HepG2 (cell line): ENCODE measurements at regions not wholly inside any gene's neighbourhood (a gene's known extent, or its start where the extent isn't known, plus 50 kb on each side); places are given as distances from the start of the nearest gene placed in this dataset.

ENCODE experiments used
- CTCF ChIP-seq: sonication (generic); formaldehyde crosslinking; IDR thresholded peaks from 2 replicates; pipeline ENCODE4 v1.5.0; 2020; ENCODE audit warnings: mild to moderate bottlenecking, missing genetic modification reagents, moderate library complexity
- EP300 ChIP-seq, 3 experiments: sonication (generic) in 1 of 3; formaldehyde crosslinking in 1 of 3; IDR thresholded peaks; 2 replicates each; pipeline versions ENCODE4 v1.5.1 to v1.6.1; 2011 to 2020; ENCODE audit warnings: low read depth in 2 of 3, low read length in 2 of 3, borderline replicate concordance in 1 of 3, improper control_type of control experiment in 1 of 3, mild to moderate bottlenecking in 1 of 3, missing genetic modification reagents in 1 of 3, moderate library complexity in 1 of 3
- HCFC1 ChIP-seq: fragments of 150-350 bp; IDR thresholded peaks from 2 replicates; pipeline ENCODE4 v1.6.1; 2014; ENCODE audit warnings: low read depth, low read length
- MYNN ChIP-seq: sonication (generic); formaldehyde crosslinking; IDR thresholded peaks from 2 replicates; pipeline ENCODE4 v1.4.0; 2020; ENCODE audit warnings: mild to moderate bottlenecking, low read depth, missing genetic modification reagents
- POLR2A ChIP-seq, 2 experiments: IDR thresholded peaks; 2 replicates each; pipeline ENCODE4 v1.6.1; 2011; ENCODE audit warnings: low read depth in 2 of 2, low read length in 2 of 2, mild to moderate bottlenecking in 1 of 2, moderate library complexity in 1 of 2; ENCODE audit not compliant: insufficient read depth in 1 of 2
- U2AF2 ChIP-seq: fragments of 200-400 bp; formaldehyde crosslinking; IDR thresholded peaks from 2 replicates; pipeline ENCODE4 v1.6.1; 2017; ENCODE audit warnings: low read depth, mild to moderate bottlenecking, low read length
- YY1 ChIP-seq: IDR thresholded peaks from 2 replicates; pipeline ENCODE4 v1.6.1; 2011; ENCODE audit warnings: low read length, low read depth, moderate library complexity, mild to moderate bottlenecking; ENCODE audit not compliant: insufficient read depth, insufficient replicate concordance
- ZNF230 ChIP-seq: sonication (generic); formaldehyde crosslinking; IDR thresholded peaks from 2 replicates; pipeline ENCODE4 v1.4.0; 2020; ENCODE audit warnings: mild to moderate bottlenecking, missing genetic modification reagents
- ZNF337 ChIP-seq: sonication (generic); formaldehyde crosslinking; IDR thresholded peaks from 2 replicates; pipeline ENCODE4 v1.5.1; 2020; ENCODE audit warnings: missing genetic modification reagents, low read depth, mild to moderate bottlenecking, borderline replicate concordance
- ZNF781 ChIP-seq: sonication (generic); formaldehyde crosslinking; IDR thresholded peaks from 2 replicates; pipeline ENCODE4 v1.5.1; 2020; ENCODE audit warnings: borderline replicate concordance, mild to moderate bottlenecking, missing genetic modification reagents; ENCODE audit errors: not compliant biosample characterization

GRCh38 chr3:39671116-39671515, 138.3 kb upstream of the MYRIP start:
- TF ChIP-seq POLR2A (IDR thresholded peaks at IDR 0.05; ENCODE audit: insufficient read depth in 1 of 2, low read depth in 2 of 2, low read length in 2 of 2) (no peak), HCFC1 (no peak), CTCF (no peak), YY1 (no peak), ZNF781 (CRISPR knock-in tag) (no peak), EP300 (IDR thresholded peaks at IDR 0.05; ENCODE audit: low read depth in 2 of 2, low read length in 2 of 2) (no peak), EP300 (CRISPR knock-in tag; IDR thresholded peaks at IDR 0.05; ENCODE audit: borderline replicate concordance) (no peak), MYNN (CRISPR knock-in tag) (no peak), ZNF337 (CRISPR knock-in tag) (no peak), ZNF230 (CRISPR knock-in tag) (no peak), U2AF2 (no peak)
